ENCODE measurements at regions not wholly inside any gene's neighbourhood (a gene's known extent, or its start where the extent isn't known, plus 50 kb on each side); places are given as distances from the start of the nearest gene placed in this dataset.

- TF ChIP-seq CTCF (conservative IDR thresholded peaks at IDR 0.05; ENCODE audit: low read depth, low read length), result no peak
- TF ChIP-seq EZH2 (IDR thresholded peaks at IDR 0.05; ENCODE audit: low read length, unreplicated experiment), result no peak
Measured at GRCh38 chr15:79721256-79721655, 175.6 kb downstream of the MTHFS start.

Data from PC-3 (cell line).